ENCODE measurements at regions not wholly inside any gene's neighbourhood (a gene's known extent, or its start where the extent isn't known, plus 50 kb on each side); places are given as distances from the start of the nearest gene placed in this dataset.

GRCh38 chr20:7589164-7589563 lies 351.1 kb downstream of the HAO1 start:
- TF ChIP-seq CTCF (IDR thresholded peaks at IDR 0.05; ENCODE audit: low read length) = no peak
- no peak for TF ChIP-seq EZH2 (optimal IDR thresholded peaks at IDR 0.05; ENCODE audit: low read depth, low read length)
